Retinal pigment epithelial cell (primary cell): ENCODE measurements at regions not wholly inside any gene's neighbourhood (a gene's known extent, or its start where the extent isn't known, plus 50 kb on each side); places are given as distances from the start of the nearest gene placed in this dataset.

Experiments used
- DNase-seq: peaks from one replicate; pipeline ENCODE4 v3.0.0-alpha.2; 2010; ENCODE audit warnings: low read depth
- H3K4me3 ChIP-seq: 2 replicates; pipeline ENCODE4 v1.5.1; 2011; ENCODE audit warnings: mild to moderate bottlenecking, low read length, control low read depth, moderate library complexity
- TF ChIP-seq, protein P1 (sequence below): conservative IDR thresholded peaks from 2 replicates; pipeline ENCODE4 v1.5.1; 2011; ENCODE audit warnings: low read depth, low read length, control low read depth, inconsistent platforms

DNA sequence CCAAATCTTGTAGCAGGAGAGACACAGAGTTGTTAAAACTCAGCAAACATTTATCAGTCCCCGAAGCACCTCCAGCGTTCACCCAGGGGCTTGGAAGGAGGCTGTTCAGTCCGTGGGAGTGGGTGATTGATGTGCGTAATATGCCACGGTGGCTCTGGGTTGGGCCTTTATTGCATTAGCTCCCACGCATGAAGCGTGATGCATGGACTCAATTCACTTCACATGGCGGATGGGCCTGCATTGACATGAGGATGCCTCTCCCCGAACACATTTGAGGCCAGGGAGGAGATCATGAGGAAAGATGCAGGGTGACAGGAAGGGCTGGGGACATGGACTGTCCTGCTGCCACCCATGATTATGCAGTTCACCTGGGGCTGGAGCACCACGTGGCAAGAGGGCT, 126.5 kb downstream of the FAM43A start:
- no peak overlapping the region for H3K4me3 ChIP-seq
- no peak for DNase-seq
- TF ChIP-seq, protein P1, sequence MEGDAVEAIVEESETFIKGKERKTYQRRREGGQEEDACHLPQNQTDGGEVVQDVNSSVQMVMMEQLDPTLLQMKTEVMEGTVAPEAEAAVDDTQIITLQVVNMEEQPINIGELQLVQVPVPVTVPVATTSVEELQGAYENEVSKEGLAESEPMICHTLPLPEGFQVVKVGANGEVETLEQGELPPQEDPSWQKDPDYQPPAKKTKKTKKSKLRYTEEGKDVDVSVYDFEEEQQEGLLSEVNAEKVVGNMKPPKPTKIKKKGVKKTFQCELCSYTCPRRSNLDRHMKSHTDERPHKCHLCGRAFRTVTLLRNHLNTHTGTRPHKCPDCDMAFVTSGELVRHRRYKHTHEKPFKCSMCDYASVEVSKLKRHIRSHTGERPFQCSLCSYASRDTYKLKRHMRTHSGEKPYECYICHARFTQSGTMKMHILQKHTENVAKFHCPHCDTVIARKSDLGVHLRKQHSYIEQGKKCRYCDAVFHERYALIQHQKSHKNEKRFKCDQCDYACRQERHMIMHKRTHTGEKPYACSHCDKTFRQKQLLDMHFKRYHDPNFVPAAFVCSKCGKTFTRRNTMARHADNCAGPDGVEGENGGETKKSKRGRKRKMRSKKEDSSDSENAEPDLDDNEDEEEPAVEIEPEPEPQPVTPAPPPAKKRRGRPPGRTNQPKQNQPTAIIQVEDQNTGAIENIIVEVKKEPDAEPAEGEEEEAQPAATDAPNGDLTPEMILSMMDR: no peak

- H3K4me3 ChIP-seq: no peak overlapping the region
- no peak for DNase-seq
- TF ChIP-seq, protein P1: no peak
Measured at GRCh38 chr3:194814878-194815357, 129.2 kb downstream of the FAM43A start.

DNA sequence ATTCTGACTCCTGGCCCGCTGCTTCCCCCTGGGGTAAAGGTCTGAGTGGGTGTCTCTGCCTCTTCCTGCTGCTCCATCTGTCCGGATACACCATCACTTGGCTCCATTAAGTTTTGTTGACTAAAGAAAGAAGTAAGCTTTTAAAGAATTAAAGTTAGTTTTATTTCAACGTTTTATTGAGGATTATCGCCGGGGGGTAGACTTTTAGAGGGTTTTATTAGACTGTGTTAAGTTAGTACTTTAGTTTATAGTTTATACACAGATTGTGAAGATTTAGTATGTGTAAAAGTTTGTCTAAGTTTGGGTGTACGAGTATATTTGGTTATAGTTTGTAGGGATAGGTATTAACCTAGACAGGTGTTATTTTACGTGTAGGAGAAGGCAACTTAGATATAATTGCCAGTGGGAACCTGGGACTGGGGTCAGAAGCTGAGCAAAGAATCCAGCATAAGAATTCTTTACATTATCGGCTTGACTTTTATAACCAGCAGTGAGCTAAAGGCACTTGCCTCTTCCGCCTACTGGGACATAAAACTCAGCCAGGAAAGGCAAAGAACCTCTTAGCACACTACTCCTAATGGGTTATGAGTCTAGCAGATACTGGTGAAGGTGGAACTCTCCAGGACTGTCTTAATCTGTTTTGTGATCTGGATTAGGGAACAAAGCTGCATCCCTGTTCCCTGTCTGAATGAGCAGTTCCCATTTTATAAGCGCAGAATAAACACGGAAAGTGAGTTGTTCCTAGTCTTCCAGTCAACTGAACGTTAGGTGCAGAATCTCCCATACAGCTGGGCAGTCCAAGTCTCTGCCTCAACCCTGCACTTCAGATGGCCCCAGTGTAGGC, 131.3 kb downstream of the FAM43A start:
- no peak for DNase-seq
- TF ChIP-seq, protein P1: no peak
- no peak overlapping the region for H3K4me3 ChIP-seq

DNA sequence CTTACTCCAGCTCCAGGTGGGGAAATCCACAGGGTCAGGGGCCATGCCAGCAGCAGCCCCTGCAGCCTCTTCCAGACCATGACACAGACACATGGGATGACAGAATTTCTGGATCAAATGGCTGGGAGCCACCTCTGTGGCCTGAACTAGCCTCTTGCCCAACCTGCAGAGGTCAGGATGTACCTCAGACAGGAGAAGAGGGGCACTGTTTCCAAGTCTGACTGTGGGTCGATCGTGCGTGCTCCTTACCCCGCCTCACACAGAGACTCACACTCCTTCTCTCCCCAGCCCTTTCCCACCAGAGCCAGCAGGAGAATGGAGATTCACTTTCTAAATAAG, 131.9 kb downstream of the FAM43A start:
- DNase-seq: no peak

DNA sequence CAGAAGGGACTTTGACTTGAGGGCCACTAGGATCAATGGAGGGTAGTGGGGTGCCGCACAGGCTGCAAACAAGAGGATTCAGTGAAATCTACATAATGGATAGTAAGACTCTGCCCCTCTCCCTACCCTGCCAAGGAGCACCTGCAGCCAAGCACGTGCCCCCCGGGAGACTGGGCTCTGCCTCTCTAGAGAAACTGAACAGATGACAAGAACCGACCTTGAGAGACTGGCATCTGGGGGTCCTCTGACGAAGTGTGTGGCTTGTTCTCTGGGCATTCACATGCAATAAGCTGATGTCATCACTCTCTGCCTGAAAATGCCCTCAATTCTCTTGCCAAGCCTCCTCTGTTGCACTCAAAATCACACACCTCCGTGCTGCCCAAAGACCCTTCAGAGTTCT, 132.3 kb downstream of the FAM43A start:
- no peak for DNase-seq
- no peak overlapping the region for H3K4me3 ChIP-seq
- TF ChIP-seq, protein P1: no peak

More for the DNA sequence above, 131.9 kb downstream of the FAM43A start:
- H3K4me3 ChIP-seq: no peak overlapping the region
- TF ChIP-seq, protein P1: no peak

DNA sequence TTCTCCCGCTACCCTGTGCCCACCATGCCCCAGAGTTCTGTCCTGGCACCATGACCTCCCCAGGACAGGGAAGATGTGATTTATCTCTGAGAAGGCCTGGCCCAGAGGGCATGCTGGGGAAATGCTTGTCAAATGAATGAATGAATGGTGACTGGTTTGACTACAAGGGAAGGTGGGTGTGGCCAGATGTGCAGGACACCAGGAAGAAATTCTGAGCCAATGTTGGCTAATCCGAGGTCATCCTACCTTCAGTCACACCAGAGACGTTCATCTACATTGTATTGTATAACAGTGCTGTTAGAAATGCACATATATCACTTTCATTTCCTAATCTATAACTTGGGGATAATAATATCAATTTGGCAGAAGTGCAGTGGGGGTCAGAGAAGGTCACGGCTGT, 138.4 kb downstream of the FAM43A start:
- DNase-seq: no peak
- no peak overlapping the region for H3K4me3 ChIP-seq
- TF ChIP-seq, protein P1: no peak

DNA sequence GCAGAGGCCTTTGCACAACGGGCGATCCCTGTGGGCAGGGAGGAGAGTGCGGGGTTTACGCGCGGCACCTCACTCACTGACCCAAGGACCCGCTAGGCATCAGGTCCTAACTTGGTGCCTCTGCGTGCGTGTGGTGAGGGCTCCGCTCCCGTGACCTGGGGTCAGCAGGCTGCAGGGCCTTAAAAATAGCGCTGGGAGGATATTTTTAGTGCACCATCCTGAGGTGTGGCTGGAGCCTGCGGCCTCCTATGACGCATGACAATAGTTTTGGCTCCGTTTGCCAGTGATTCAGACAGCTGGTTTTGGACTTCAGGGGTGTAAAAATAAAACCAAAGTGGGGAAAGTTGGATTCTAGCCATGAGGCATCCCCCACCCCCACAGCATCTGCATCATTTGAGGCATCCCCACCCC, 139.0 kb downstream of the FAM43A start:
- TF ChIP-seq, protein P1: no peak
- DNase-seq: no peak
- H3K4me3 ChIP-seq: no peak overlapping the region
